ENCODE measurements at regions not wholly inside any gene's neighbourhood (a gene's known extent, or its start where the extent isn't known, plus 50 kb on each side); places are given as distances from the start of the nearest gene placed in this dataset.

- no peak for ATAC-seq
- Mint-ChIP-seq H3K27ac (no peak overlapping the region), H3K4me3 (no peak overlapping the region), H3K27me3 (ENCODE audit: insufficient read depth, low read depth, poor library complexity) (no peaks in the 10 kb centered on the region), H3K9me3 (no peaks in the 10 kb centered on the region; the same call in 2 of the 3 replicates), H3K36me3 (ENCODE audit: low read depth) (no peaks in the 10 kb centered on the region), H3K4me1 (no peaks in the 10 kb centered on the region)
- DNase-seq (ENCODE audit: low spot score) = no peak
- Histone ChIP-seq H3K36me3 (ENCODE audit: insufficient read depth) (no peaks in the 10 kb centered on the region), H3K27ac (ENCODE audit: low read depth) (no peak overlapping the region), H3K27me3 (ENCODE audit: insufficient read depth) (no peaks in the 10 kb centered on the region), H3K4me3 (no peak overlapping the region), H3F3A (replicated peaks; ENCODE audit: low read depth) (no peaks in the 10 kb centered on the region), H3K79me2 (replicated peaks; ENCODE audit: insufficient read depth) (no peaks in the 10 kb centered on the region), H3K4me2 (no peak overlapping the region), H3K4me1 (ENCODE audit: insufficient read depth) (no peaks in the 10 kb centered on the region), H4K20me1 (replicated peaks; ENCODE audit: insufficient read depth) (no peaks in the 10 kb centered on the region), H2AFZ (peak overlapping the region; percentile 11; the same call in 1 of the 2 replicates), H3K9me2 (ENCODE audit: insufficient read depth) (no peaks in the 10 kb centered on the region)
- TF ChIP-seq CREB1 (CRISPR knock-in tag; IDR thresholded peaks at IDR 0.05; ENCODE audit: low read depth) (no peak), REST (IDR thresholded peaks at IDR 0.05; ENCODE audit: unreplicated experiment) (no peak), CTCF (conservative IDR thresholded peaks at IDR 0.05; ENCODE audit: low read depth in 2 of 2) (no peak), ZNF331 (CRISPR knock-in tag; IDR thresholded peaks at IDR 0.05; ENCODE audit: low read depth) (no peak), ZNF462 (CRISPR knock-in tag; IDR thresholded peaks at IDR 0.05) (no peak), POLR2AphosphoS5 (IDR thresholded peaks at IDR 0.05; ENCODE audit: low read depth) (no peak)
Measured at GRCh38 chr13:104625201-104625600, 1559.0 kb upstream of the SLC10A2 start.

Data from GM23338 (cell line).